H1 (cell line): ENCODE measurements at regions not wholly inside any gene's neighbourhood (a gene's known extent, or its start where the extent isn't known, plus 50 kb on each side); places are given as distances from the start of the nearest gene placed in this dataset.

ENCODE experiments used
- CTCF ChIA-PET: fragments of 300-600 bp; sonication (Branson Sonifier 250); formaldehyde crosslinking; loops from one replicate; lab custom pipeline; 2021; ENCODE audit not compliant: partially characterized antibody; lab: Charles Lee
- POLR2A ChIA-PET: fragments of 300-600 bp; sonication (Branson Sonifier 250); formaldehyde crosslinking; loops from one replicate; lab custom pipeline; 2021; ENCODE audit warnings: inconsistent platforms; ENCODE audit not compliant: partially characterized antibody; lab: Charles Lee
- DNase-seq, 2 experiments: peaks; one replicate each; pipeline versions ENCODE4 v3.0.0 to v3.0.0-alpha.2; 2010 to 2022; ENCODE audit warnings: low spot score in 2 of 2, low read depth in 1 of 2, mixed read lengths in 1 of 2
- FAIRE-seq: peaks from 2 replicates; lab custom pipeline; 2011; peaks lifted over from hg19 to GRCh38; lab: Jason Lieb, UNC
- H2AFZ ChIP-seq: 2 replicates; pipeline ENCODE4 v1.8.1; 2012; ENCODE audit warnings: low read length, inconsistent platforms
- H2AK5ac ChIP-seq: 2 replicates; pipeline ENCODE4 v1.6.1; 2013; ENCODE audit warnings: low read depth, low read length
- H2BK120ac ChIP-seq: replicated peaks from 2 replicates; pipeline ENCODE3; 2013; ENCODE audit warnings: low read depth, low read length, inconsistent platforms
- H2BK12ac ChIP-seq: 2 replicates; pipeline ENCODE4 v1.6.1; 2013; ENCODE audit warnings: low read depth, low read length
- H2BK15ac ChIP-seq: 2 replicates; pipeline ENCODE4 v1.6.1; 2013; ENCODE audit warnings: low read length
- H2BK20ac ChIP-seq: 2 replicates; pipeline ENCODE4 v1.6.1; 2013; ENCODE audit warnings: low read length
- H2BK5ac ChIP-seq: 2 replicates; pipeline ENCODE4 v1.6.1; 2013; ENCODE audit warnings: low read depth, low read length
- H3K14ac ChIP-seq: 2 replicates; pipeline ENCODE4 v1.6.1; 2013; ENCODE audit warnings: inconsistent platforms; ENCODE audit not compliant: insufficient read length
- H3K18ac ChIP-seq: 2 replicates; pipeline ENCODE4 v1.6.1; 2013; ENCODE audit warnings: low read length; ENCODE audit errors: extremely low read depth
- H3K23ac ChIP-seq: 2 replicates; pipeline ENCODE4 v1.6.1; 2013; ENCODE audit warnings: inconsistent platforms; ENCODE audit not compliant: insufficient read length
- H3K23me2 ChIP-seq: 2 replicates; pipeline ENCODE4 v1.6.1; 2013; ENCODE audit warnings: low read depth, low read length
- H3K27ac ChIP-seq: 2 replicates; pipeline ENCODE4 v1.6.1; 2011; ENCODE audit warnings: low read depth, low read length, inconsistent platforms
- H3K27me3 ChIP-seq, 4 experiments: replicated peaks in 1 of 4; 1 replicate in 1 of 4; 2 replicates in 3 of 4; pipeline versions ENCODE4 v1.6.1 to v1.8.1; 2011 to 2013; ENCODE audit warnings: low read length in 3 of 4, mild to moderate bottlenecking in 3 of 4, inconsistent platforms in 2 of 4, mixed read lengths in 2 of 4, moderate library complexity in 1 of 4; ENCODE audit not compliant: control insufficient read depth in 3 of 4, insufficient read depth in 3 of 4; ENCODE audit errors: extremely low read depth in 1 of 4
- H3K36me3 ChIP-seq, 4 experiments: 2 replicates each; pipeline versions ENCODE4 v1.6.1 to v1.8.1; 2011 to 2013; ENCODE audit warnings: mild to moderate bottlenecking in 4 of 4, low read length in 3 of 4, moderate library complexity in 2 of 4, control low read depth in 1 of 4, inconsistent platforms in 1 of 4; ENCODE audit not compliant: insufficient read depth in 4 of 4, control insufficient read depth in 2 of 4
- H3K4ac ChIP-seq: replicated peaks from 2 replicates; pipeline ENCODE3; 2013; ENCODE audit warnings: low read length, low read depth, mixed read lengths, inconsistent platforms; ENCODE audit not compliant: insufficient read length
- H3K4me1 ChIP-seq, 4 experiments: replicated peaks in 1 of 4; 1 replicate in 1 of 4; 2 replicates in 3 of 4; pipeline versions ENCODE4 v1.6.1 to v1.8.1; 2011 to 2013; ENCODE audit warnings: low read length in 3 of 4, inconsistent platforms in 2 of 4, mixed read lengths in 1 of 4; ENCODE audit not compliant: insufficient read depth in 4 of 4, control insufficient read depth in 3 of 4
- H3K4me2 ChIP-seq, 2 experiments: 2 replicates each; pipeline versions ENCODE4 v1.6.1 to v1.8.1; 2011 to 2013; ENCODE audit warnings: low read depth in 2 of 2, low read length in 2 of 2, control low read depth in 1 of 2, inconsistent platforms in 1 of 2, mild to moderate bottlenecking in 1 of 2; ENCODE audit not compliant: insufficient read depth in 1 of 2
- H3K4me3 ChIP-seq, 4 experiments: fragments of 200-600, 300-600 bp in 1 of 4; sonication (generic), shearing (Covaris generic), sonication (Bioruptor Twin) in 1 of 4; 2 replicates each; pipeline versions ENCODE4 v1.5.1 to v1.8.1; 2011 to 2016; ENCODE audit warnings: low read length in 4 of 4, low read depth in 3 of 4, control low read depth in 2 of 4, inconsistent platforms in 2 of 4, mild to moderate bottlenecking in 2 of 4, mixed read lengths in 1 of 4, moderate library complexity in 1 of 4; ENCODE audit not compliant: insufficient read depth in 2 of 4; ENCODE audit errors: extremely low read depth in 1 of 4
- H3K56ac ChIP-seq: replicated peaks from 2 replicates; pipeline ENCODE3; 2013; ENCODE audit warnings: low read depth, mild to moderate bottlenecking, mixed read lengths, low read length, inconsistent platforms; ENCODE audit not compliant: insufficient read length
- H3K79me1 ChIP-seq: 2 replicates; pipeline ENCODE4 v1.6.1; 2013; ENCODE audit warnings: low read depth, low read length, control low read depth
- H3K79me2 ChIP-seq, 2 experiments: 2 replicates each; pipeline versions ENCODE4 v1.6.1 to v1.8.1; 2012 to 2013; ENCODE audit warnings: low read length in 2 of 2, mild to moderate bottlenecking in 2 of 2, inconsistent platforms in 1 of 2; ENCODE audit not compliant: insufficient read depth in 2 of 2, control insufficient read depth in 1 of 2
- H3K9ac ChIP-seq, 4 experiments: replicated peaks in 1 of 4; 1 replicate in 1 of 4; 2 replicates in 3 of 4; pipeline versions ENCODE4 v1.6.1 to v1.8.1; 2011 to 2013; ENCODE audit warnings: low read depth in 3 of 4, low read length in 3 of 4, control low read depth in 2 of 4, mild to moderate bottlenecking in 2 of 4, moderate library complexity in 2 of 4, inconsistent platforms in 1 of 4; ENCODE audit errors: extremely low read depth in 1 of 4
- H3K9me3 ChIP-seq, 2 experiments: 2 replicates each; pipeline versions ENCODE4 v1.6.1 to v1.8.1; 2012 to 2013; ENCODE audit warnings: mild to moderate bottlenecking in 2 of 2, moderate library complexity in 2 of 2, control low read depth in 1 of 2, inconsistent platforms in 1 of 2, low read depth in 1 of 2, low read length in 1 of 2, mixed read lengths in 1 of 2; ENCODE audit not compliant: insufficient read depth in 2 of 2
- H4K20me1 ChIP-seq, 2 experiments: replicated peaks in 1 of 2; 2 replicates each; pipeline versions ENCODE3 to v1.8.1; 2011 to 2013; ENCODE audit warnings: inconsistent platforms in 2 of 2, low read length in 2 of 2, mild to moderate bottlenecking in 1 of 2; ENCODE audit not compliant: insufficient read depth in 2 of 2, control insufficient read depth in 1 of 2
- H4K5ac ChIP-seq: 2 replicates; pipeline ENCODE4 v1.6.1; 2013; ENCODE audit warnings: low read length, low read depth, mixed read lengths, inconsistent platforms; ENCODE audit not compliant: insufficient read length
- H4K8ac ChIP-seq: 2 replicates; pipeline ENCODE4 v1.8.0; 2013; ENCODE audit warnings: mild to moderate bottlenecking, moderate library complexity, low read length, inconsistent platforms; ENCODE audit not compliant: insufficient read depth; ENCODE audit errors: extremely low read depth
- H4K91ac ChIP-seq: replicated peaks from 2 replicates; pipeline ENCODE3; 2013; ENCODE audit warnings: low read length, mixed read lengths, inconsistent platforms; ENCODE audit not compliant: insufficient read length
- CREB1 ChIP-seq: IDR thresholded peaks from 2 replicates; pipeline ENCODE4 v1.6.1; 2012; ENCODE audit warnings: inconsistent platforms
- HDAC6 ChIP-seq: IDR thresholded peaks from one replicate; pipeline ENCODE4 v1.7.1; 2012; ENCODE audit warnings: low read depth, mild to moderate bottlenecking, inconsistent platforms, low read length, moderate library complexity
- JUN ChIP-seq: IDR thresholded peaks from 2 replicates; pipeline ENCODE4 v1.6.1; 2011; ENCODE audit warnings: low read depth, mild to moderate bottlenecking, improper control_type of control experiment, low read length
- MAFK ChIP-seq: IDR thresholded peaks from 2 replicates; pipeline ENCODE4 v1.6.1; 2012; ENCODE audit warnings: low read depth, mild to moderate bottlenecking, improper control_type of control experiment, low read length
- NANOG ChIP-seq: IDR thresholded peaks from 2 replicates; pipeline ENCODE4 v1.6.1; 2011; ENCODE audit warnings: low read length, low read depth, mild to moderate bottlenecking, inconsistent platforms; ENCODE audit not compliant: insufficient read depth, poor library complexity, severe bottlenecking
- PHF8 ChIP-seq: fragments of 200-600 bp; sonication (generic); conservative IDR thresholded peaks from 2 replicates; pipeline ENCODE4 v1.7.1; 2012; ENCODE audit warnings: low read depth, mild to moderate bottlenecking, inconsistent platforms, low read length, moderate library complexity
- SIN3A ChIP-seq, 2 experiments: IDR thresholded peaks in 1 of 2; conservative IDR thresholded peaks in 1 of 2; 2 replicates each; pipeline ENCODE4 v1.6.1; 2011 to 2012; ENCODE audit warnings: low read length in 2 of 2, improper control_type of control experiment in 1 of 2, low read depth in 1 of 2, mild to moderate bottlenecking in 1 of 2
- TCF12 ChIP-seq: IDR thresholded peaks from 2 replicates; pipeline ENCODE4 v1.6.1; 2011; ENCODE audit warnings: low read depth, mild to moderate bottlenecking, low read length
- WGBS, 2 experiments: shearing (Covaris generic) in 1 of 2; methylation state at CpG; one replicate each; pipeline versions ENCODE4 v1.1.6 to v1.1.7; 2013 to 2015; ENCODE audit warnings: low lambda C conversion rate in 2 of 2, mixed read lengths in 2 of 2, inconsistent platforms in 1 of 2, low coverage in 1 of 2, missing lambda C conversion rate in 1 of 2; ENCODE audit not compliant: insufficient replicate concordance in 2 of 2, insufficient coverage in 1 of 2, insufficient read length in 1 of 2; ENCODE audit errors: extremely low coverage in 1 of 2, missing lambda C conversion rate in 1 of 2; 5-methylcytosine and 5-hydroxymethylcytosine counted together

- no peaks in the 10 kb centered on the region for H3K79me1 ChIP-seq
- H2AK5ac ChIP-seq = no peak overlapping the region
- no peak overlapping the region for H3K4me3 ChIP-seq
- H3K9me3 ChIP-seq = no peaks in the 10 kb centered on the region
- H3K18ac ChIP-seq = no peak overlapping the region
- no peak overlapping the region for H2BK5ac ChIP-seq
- H3K27ac ChIP-seq = no peak overlapping the region
- H4K8ac ChIP-seq = no peak overlapping the region
- H3K9ac ChIP-seq = no peak overlapping the region
- H2AFZ ChIP-seq = peak overlapping the region; percentile 56
- no peak overlapping the region for H3K4ac ChIP-seq
- 64 to 100% methylated on average over 2 to 12 of the region's 12 CpGs for WGBS, 2 experiments
- H4K20me1 ChIP-seq = no peaks in the 10 kb centered on the region
- ChIA-PET POLR2A (no interaction called here), CTCF (interaction anchor here (0.7 kb wide), 1 partner anchor 20 kb away, joined by 3 read pairs; no protein-coding TSS in a partner anchor)
- H3K14ac ChIP-seq = no peak overlapping the region
- no peak overlapping the region for H4K91ac ChIP-seq
- no peak overlapping the region for H3K56ac ChIP-seq
- FAIRE-seq = no peak
- no peak overlapping the region for H2BK20ac ChIP-seq
- no peak for DNase-seq
- TF ChIP-seq PHF8 (no peak), CREB1 (peak; percentile 76), HDAC6 (no peak), NANOG (no peak), JUN (no peak), MAFK (no peak), TCF12 (no peak), SIN3A (conservative IDR thresholded peaks at IDR 0.05 in 1 of 2, IDR thresholded peaks at IDR 0.05 in 1 of 2; ENCODE audit: low read depth in 1 of 2, low read length in 2 of 2) (no peak)
- H2BK12ac ChIP-seq = 0 out of 2 replicates have a peak overlapping the region, but pooled peaks have one; percentile 45
- no peaks in the 10 kb centered on the region for H3K36me3 ChIP-seq
- H3K79me2 ChIP-seq = no peaks in the 10 kb centered on the region
- H4K5ac ChIP-seq = no peak overlapping the region
- H3K23me2 ChIP-seq = no peaks in the 10 kb centered on the region
- H2BK15ac ChIP-seq = no peak overlapping the region
- H3K4me1 ChIP-seq = 0 out of 7 replicates have a peak, but pooled peaks cover 0 to 5% (median 0%) of the 10 kb centered on the region in 4 experiments
- no peak overlapping the region; a peak in 1 of 4 replicates for H3K4me2 ChIP-seq
- no peaks in the 10 kb centered on the region for H3K27me3 ChIP-seq
- H3K23ac ChIP-seq = no peak overlapping the region
- H2BK120ac ChIP-seq = no peak overlapping the region
Observed at GRCh38 chr6:151175662-151176445, 63.9 kb upstream of the AKAP12 start.
